Medulla oblongata (tissue), 1 donor: ENCODE measurements at regions not wholly inside any gene's neighbourhood (a gene's known extent, or its start where the extent isn't known, plus 50 kb on each side); places are given as distances from the start of the nearest gene placed in this dataset.
"Not testable (repeated sequence)": the region's sequence is repeated elsewhere in the genome, so short reads cannot be mapped to it uniquely, and the experiment has no call there.

ENCODE experiments used
- DNase-seq: peaks from one replicate; pipeline ENCODE4 v3.0.0-alpha.2; 2015; ENCODE audit errors: extremely low spot score

DNA sequence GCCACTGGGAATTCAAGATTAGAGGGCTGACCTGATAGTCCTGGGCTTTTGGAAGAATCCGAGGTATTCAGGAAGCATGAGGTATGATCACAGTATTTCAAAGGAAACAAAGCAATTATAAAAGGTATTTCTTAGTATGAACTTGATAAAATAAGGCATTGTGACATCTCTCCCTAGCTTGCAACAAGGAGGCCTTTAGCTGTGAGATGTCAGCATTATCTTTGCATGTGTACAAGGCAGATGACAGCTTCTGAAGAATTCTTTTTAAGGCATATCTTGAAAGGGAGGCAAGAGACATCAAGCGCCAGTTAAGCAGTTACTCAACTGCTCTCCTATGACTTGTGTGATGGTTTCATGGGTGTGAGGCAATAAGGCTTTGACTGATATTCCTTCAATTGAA lies 1123.7 kb downstream of the PLA2G4A start:
- no peak for DNase-seq

DNA sequence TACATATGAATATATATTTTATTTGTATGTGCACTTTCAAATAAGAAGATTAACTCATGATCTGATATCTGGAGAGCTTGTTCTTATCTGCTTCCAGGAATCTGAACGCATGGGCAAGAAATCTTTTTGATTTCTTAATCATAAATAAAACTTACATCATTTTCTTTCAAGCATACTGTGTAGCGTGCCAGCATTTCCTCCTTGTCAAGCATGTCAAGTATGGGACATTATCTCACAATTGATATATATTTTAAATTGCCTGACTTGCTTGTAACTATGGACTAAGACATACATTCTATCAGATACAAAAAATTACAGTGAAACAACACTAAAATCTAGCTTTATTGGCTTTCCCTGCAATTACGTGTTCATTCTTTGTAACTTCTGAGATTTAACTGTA lies 1128.2 kb downstream of the PLA2G4A start:
- no peak for DNase-seq

DNA sequence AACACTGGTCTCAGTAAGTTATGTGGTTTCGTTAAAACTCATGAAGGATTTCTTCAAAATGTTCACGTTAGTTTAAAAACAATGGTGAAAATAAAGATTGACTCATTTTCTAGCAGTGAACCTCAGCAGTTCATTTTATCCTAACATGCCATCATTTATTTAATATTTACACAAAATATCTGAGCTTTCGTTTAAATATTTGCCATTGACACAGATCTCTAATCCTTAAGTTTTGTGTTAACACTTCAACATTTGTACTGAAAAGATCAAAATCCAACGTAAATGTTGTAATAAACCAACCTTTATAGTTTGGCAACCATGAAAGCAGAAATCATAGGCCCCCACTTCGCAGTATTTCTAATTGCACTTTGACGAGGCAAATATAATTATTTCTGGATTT lies 1129.5 kb downstream of the PLA2G4A start:
- no peak for DNase-seq

DNA sequence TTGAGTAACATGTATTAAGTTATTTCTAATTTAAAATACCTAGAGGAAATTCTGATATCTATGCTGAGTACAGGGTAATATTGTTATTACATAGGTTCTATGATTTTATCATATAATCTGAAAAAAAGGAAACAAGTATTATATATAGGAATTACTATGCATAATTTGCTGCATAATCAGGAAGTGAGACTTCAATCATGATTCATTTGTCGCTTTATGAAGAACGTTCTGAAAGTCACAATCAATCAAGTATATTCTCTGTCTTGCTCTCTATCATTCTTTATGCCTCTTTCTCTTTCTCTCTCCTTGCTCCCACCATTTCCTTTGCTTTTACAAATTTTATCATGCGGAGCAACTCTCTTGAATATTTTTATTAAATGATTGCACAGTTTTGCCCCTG lies 1130.3 kb downstream of the PLA2G4A start:
- no peak for DNase-seq

DNA sequence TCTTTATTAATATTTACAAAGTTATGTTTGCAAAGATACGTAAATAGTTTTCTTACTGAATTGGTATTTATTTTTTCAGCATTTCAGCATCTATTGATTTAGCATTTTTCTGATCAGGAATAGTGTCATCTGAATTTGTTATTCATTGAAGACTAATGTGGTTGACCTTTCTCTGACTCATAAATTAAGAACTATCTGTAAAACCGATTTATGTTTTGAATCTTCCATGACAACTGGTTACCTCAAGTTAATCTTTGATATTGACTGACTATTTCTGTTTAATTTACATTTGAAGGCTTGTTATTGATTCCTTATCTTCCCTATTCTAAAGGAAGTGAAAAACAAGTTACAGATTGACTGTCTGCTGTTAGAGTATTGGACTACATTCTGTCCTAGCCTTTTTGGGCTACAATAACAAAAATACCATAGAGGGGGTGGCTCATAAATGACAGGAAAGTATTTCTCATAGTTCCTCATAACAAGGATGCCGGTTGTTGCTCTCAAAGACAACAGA lies 1131.4 kb downstream of the PLA2G4A start:
- no peak for DNase-seq

GRCh38 chr1:187961895-187962294 lies 1133.1 kb downstream of the PLA2G4A start:
- no peak for DNase-seq

DNA sequence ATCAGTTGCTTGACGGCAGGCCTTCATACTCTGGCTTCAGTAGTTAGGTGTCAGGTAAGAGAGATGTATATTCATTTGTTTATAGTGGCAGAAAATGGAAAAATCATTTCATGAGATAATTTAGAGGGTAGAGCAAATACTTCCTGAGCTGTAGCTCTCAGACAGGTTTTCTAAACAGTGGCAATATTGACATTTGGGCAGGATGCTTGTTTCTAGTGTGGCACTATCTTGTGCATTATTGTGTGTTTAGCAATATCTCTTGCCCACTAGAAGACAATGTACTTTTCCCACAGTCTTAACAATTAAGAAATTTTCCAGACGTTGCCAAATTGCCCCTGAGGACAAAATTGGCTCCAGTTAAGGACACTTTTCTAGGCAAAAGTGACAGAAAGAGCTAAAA lies 1143.1 kb downstream of the PLA2G4A start:
- DNase-seq = no peak

- DNase-seq = no peak
Observed at GRCh38 chr1:187977298-187977697, 1148.5 kb downstream of the PLA2G4A start.

GRCh38 chr1:187985145-187985896 lies 1156.6 kb downstream of the PLA2G4A start:
- DNase-seq = no peak

GRCh38 chr1:187985897-187986654 lies 1157.3 kb downstream of the PLA2G4A start:
- no peak for DNase-seq

DNA sequence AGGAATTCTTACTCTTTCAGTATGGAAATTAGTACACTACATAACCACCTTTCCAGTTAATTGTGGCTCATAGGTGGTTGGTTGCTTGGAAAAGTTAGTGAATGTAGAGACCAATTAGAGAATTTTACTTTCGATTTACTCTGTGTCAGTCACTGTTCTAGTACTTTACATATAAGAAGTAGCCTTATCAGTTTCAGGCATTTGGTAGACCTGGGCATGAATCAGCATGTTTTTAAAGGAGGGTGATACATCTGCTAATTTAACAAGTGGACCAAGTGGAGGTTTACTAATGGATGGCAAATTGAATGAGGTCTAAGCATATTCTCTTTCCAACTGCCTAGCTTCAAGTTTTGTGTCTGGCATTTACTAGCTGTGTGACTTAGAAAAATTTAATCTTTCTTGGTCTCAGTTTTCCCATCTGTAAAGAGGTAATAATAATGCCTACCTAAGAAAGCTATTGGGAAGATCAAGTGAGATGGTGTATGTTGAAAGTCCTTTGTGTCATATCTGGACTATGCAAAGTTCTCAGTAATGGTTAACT lies 1158.6 kb downstream of the PLA2G4A start:
- no peak for DNase-seq

DNA sequence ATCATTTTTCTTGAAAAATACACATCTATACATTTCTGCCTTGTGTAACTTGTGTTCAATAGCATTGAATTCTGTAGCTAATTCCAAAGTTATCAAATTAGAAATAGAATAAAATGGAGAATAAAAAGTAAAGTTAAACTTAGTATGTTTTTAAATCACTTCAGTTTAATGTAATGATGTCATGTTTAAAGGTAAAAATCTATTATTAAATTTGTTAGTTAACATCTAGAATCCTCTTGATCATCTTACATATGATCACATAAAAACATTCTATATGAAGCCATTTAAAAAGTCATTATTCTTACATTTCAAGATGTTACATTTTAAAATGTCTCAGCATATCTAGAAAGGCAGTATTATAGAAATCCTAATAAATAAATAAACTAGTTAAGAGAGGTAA lies 1163.2 kb downstream of the PLA2G4A start:
- DNase-seq = no peak

DNA sequence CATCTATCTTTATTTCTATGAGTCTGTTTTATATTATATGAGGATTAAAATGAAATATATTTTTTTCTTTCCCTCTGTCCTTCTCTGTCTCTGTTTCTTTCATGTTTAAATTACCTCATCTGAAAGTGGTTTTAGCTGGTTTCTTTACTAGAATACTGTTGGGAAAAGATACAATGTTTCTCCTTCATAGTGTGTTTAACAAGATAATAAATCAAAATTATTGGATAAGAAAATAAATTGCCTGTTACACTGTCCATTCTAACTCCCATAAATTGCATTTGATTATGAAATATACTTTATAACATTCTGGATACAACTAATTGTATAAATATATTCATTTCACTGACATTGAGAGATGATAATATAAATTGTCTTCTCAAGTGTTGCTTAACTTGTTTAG lies 1168.0 kb downstream of the PLA2G4A start:
- DNase-seq = no peak

- no peak for DNase-seq
Observed at GRCh38 chr1:187999973-188000372, 1171.2 kb downstream of the PLA2G4A start.

DNA sequence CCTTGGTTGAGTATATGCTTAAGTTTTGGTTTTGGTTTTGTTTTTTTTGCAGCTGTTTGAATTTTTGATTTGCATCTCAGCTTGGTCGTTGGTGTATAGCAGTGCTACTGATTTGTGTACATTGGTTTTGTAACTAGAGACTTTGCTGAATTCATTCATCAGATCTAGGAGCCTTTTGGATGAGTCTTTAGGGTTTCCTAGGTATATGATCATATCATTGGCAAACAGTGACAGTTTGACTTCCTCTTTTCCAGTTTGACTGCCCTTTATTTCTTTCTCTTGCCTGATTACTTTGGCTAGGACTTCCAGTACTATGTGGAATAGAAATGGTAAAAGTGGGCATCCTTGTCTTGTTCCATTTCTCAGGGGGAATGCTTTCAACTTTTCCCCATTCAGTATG lies 1174.9 kb downstream of the PLA2G4A start:
- DNase-seq = not testable (repeated sequence)

GRCh38 chr1:188004849-188005248 lies 1176.1 kb downstream of the PLA2G4A start:
- no peak for DNase-seq

- no peak for DNase-seq
Observed at GRCh38 chr1:188006354-188006753, 1177.6 kb downstream of the PLA2G4A start.

- DNase-seq = not testable (repeated sequence)
Observed at GRCh38 chr1:188013222-188013849, 1184.6 kb downstream of the PLA2G4A start.

GRCh38 chr1:188017921-188018320 lies 1189.2 kb downstream of the PLA2G4A start:
- no peak for DNase-seq

- DNase-seq = no peak
Observed at GRCh38 chr1:188022661-188023060, 1193.9 kb downstream of the PLA2G4A start.

DNA sequence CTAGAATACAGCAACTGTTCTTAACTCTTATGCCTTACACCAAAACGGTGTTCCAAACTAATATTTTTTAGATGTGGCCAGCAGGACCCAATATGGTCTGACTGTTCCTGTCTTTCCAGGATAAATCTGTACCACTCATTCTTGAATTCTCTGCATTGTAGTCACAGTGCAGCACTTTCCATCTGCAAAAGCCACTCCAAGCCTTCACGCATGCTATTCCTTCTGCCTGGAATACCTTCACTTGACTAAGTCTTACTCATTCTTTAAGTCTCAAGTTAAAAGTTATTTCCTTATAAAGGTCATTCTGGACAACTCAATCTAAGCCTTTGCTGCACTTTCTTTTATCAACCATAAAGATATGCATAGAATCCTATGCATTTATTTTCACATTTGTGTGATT lies 1194.5 kb downstream of the PLA2G4A start:
- no peak for DNase-seq

- DNase-seq = no peak
Observed at GRCh38 chr1:188027613-188028012, 1198.9 kb downstream of the PLA2G4A start.
